Coronary artery (tissue), 2 donors: ENCODE measurements at regions not wholly inside any gene's neighbourhood (a gene's known extent, or its start where the extent isn't known, plus 50 kb on each side); places are given as distances from the start of the nearest gene placed in this dataset.
A peak's percentile ranks its signal among the peaks of the same experiment; 100 is the strongest.

ENCODE experiments used
- DNase-seq: peaks from one replicate; pipeline ENCODE4 v3.0.0-alpha.2; 2017; ENCODE audit warnings: low spot score
- H3K27ac ChIP-seq, 2 donors: fragments of 200-600 bp; sonication (generic); one replicate each; pipeline ENCODE4 v1.5.1; 2016 to 2019
- H3K4me3 ChIP-seq: fragments of 200-600 bp; sonication (generic); 2 replicates; pipeline ENCODE4 v1.5.1; 2016; ENCODE audit warnings: mild to moderate bottlenecking, moderate library complexity
- CTCF ChIP-seq: fragments of 200-600 bp; sonication (generic); IDR thresholded peaks from one replicate; pipeline ENCODE4 v1.5.1; 2019; ENCODE audit warnings: antibody characterized with exemption

- no peak for DNase-seq
- no peak overlapping the region for H3K27ac ChIP-seq
- no peak overlapping the region for H3K4me3 ChIP-seq
- TF ChIP-seq CTCF: no peak
Observed at GRCh38 chr10:42987121-42987541, 89.7 kb upstream of the RET start.

- H3K27ac ChIP-seq: no peak overlapping the region
- no peak overlapping the region for H3K4me3 ChIP-seq
- peak; percentile 47 for DNase-seq
- no peak for TF ChIP-seq CTCF
Observed at GRCh38 chr10:42987575-42987974, 89.3 kb upstream of the RET start.

- Histone ChIP-seq H3K4me3 (no peak overlapping the region), H3K27ac (no peak overlapping the region)
- no peak for DNase-seq
- TF ChIP-seq CTCF: no peak
Observed at GRCh38 chr10:42988069-42988468, 88.8 kb upstream of the RET start.

- no peak for TF ChIP-seq CTCF
- no peak for DNase-seq
- Histone ChIP-seq H3K27ac (no peak overlapping the region), H3K4me3 (no peak overlapping the region)
Observed at GRCh38 chr10:42988517-42989395, 88.1 kb upstream of the RET start.

GRCh38 chr10:42989481-42989921 lies 87.4 kb upstream of the RET start:
- TF ChIP-seq CTCF: no peak
- no peak overlapping the region for H3K4me3 ChIP-seq
- DNase-seq: no peak

GRCh38 chr10:42990016-42990720 lies 86.7 kb upstream of the RET start:
- no peak for TF ChIP-seq CTCF
- no peak overlapping the region for H3K4me3 ChIP-seq
- no peak overlapping the region for H3K27ac ChIP-seq
- DNase-seq: no peak

More at GRCh38 chr10:42989481-42989921, 87.4 kb upstream of the RET start:
- no peak overlapping the region for H3K27ac ChIP-seq
